ENCODE measurements at regions not wholly inside any gene's neighbourhood (a gene's known extent, or its start where the extent isn't known, plus 50 kb on each side); places are given as distances from the start of the nearest gene placed in this dataset.

GRCh38 chr10:23892296-23892695 lies 316.6 kb upstream of the KIAA1217 start:
- no peak for TF ChIP-seq CTCF (IDR thresholded peaks at IDR 0.05; ENCODE audit: borderline replicate concordance, extremely low read depth, low read length, poor library complexity, severe bottlenecking)
- TF ChIP-seq EZH2 (IDR thresholded peaks at IDR 0.05; ENCODE audit: borderline replicate concordance, low read depth, low read length, severe bottlenecking), result no peak

Data from DND-41 (cell line).